ENCODE measurements at regions not wholly inside any gene's neighbourhood (a gene's known extent, or its start where the extent isn't known, plus 50 kb on each side); places are given as distances from the start of the nearest gene placed in this dataset.
"Not testable (repeated sequence)": the region's sequence is repeated elsewhere in the genome, so short reads cannot be mapped to it uniquely, and the experiment has no call there.

DNA sequence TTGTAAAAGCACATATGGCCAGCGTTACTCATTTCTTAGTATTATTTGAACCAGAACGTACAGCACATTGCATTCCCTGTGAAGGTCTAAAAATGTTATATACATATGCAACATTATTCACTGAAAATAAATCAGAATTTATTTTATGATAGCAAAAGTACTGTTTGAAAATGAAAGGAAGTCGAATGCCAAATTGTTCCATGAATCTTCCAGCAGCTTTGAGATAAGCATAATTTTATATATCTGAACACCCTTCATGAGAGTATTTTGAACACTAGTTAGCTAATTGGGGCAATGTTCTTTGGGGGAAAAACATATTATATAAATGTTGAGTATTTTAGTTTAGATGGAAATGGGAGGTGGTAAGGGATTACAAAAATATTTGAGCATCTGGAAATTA is 300.7 kb upstream of the SYT1 start:
- DNase-seq, result no peak
- intact Hi-C loops (cut with DNase I; ENCODE audit: low total_unique reads), result no loop called here
- no peaks in the 10 kb centered on the region for H3K9me3 ChIP-seq
- H3K36me3 ChIP-seq, result no peaks in the 10 kb centered on the region
- no peaks in the 10 kb centered on the region for H3K27me3 ChIP-seq (replicated peaks in 1 of 7)
- H3K4me3 ChIP-seq, result no peak overlapping the region
- 73 to 85% (median 80%) methylated on average over 3 of the region's 3 CpGs for WGBS, 5 donors
- H3K4me1 ChIP-seq, result no peaks in the 10 kb centered on the region
- no peak overlapping the region for H3K27ac ChIP-seq
- TF ChIP-seq POLR2A (IDR thresholded peaks at IDR 0.05) (no peak), POLR2AphosphoS5 (IDR thresholded peaks at IDR 0.05) (no peak)
- TF ChIP-seq, protein P1, sequence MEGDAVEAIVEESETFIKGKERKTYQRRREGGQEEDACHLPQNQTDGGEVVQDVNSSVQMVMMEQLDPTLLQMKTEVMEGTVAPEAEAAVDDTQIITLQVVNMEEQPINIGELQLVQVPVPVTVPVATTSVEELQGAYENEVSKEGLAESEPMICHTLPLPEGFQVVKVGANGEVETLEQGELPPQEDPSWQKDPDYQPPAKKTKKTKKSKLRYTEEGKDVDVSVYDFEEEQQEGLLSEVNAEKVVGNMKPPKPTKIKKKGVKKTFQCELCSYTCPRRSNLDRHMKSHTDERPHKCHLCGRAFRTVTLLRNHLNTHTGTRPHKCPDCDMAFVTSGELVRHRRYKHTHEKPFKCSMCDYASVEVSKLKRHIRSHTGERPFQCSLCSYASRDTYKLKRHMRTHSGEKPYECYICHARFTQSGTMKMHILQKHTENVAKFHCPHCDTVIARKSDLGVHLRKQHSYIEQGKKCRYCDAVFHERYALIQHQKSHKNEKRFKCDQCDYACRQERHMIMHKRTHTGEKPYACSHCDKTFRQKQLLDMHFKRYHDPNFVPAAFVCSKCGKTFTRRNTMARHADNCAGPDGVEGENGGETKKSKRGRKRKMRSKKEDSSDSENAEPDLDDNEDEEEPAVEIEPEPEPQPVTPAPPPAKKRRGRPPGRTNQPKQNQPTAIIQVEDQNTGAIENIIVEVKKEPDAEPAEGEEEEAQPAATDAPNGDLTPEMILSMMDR (IDR thresholded peaks at IDR 0.05 in 8 of 11, conservative IDR thresholded peaks at IDR 0.05 in 3 of 11), result no peak

- 71 to 85% (median 83%) methylated on average over 3 of the region's 3 CpGs for WGBS, 5 donors
- TF ChIP-seq POLR2AphosphoS5 (IDR thresholded peaks at IDR 0.05), result no peak
- TF ChIP-seq, protein P1 (IDR thresholded peaks at IDR 0.05 in 8 of 11, conservative IDR thresholded peaks at IDR 0.05 in 3 of 11), result no peak
These were observed 298.1 kb upstream of the SYT1 start for GRCh38 chr12:78566456-78566855.

DNA sequence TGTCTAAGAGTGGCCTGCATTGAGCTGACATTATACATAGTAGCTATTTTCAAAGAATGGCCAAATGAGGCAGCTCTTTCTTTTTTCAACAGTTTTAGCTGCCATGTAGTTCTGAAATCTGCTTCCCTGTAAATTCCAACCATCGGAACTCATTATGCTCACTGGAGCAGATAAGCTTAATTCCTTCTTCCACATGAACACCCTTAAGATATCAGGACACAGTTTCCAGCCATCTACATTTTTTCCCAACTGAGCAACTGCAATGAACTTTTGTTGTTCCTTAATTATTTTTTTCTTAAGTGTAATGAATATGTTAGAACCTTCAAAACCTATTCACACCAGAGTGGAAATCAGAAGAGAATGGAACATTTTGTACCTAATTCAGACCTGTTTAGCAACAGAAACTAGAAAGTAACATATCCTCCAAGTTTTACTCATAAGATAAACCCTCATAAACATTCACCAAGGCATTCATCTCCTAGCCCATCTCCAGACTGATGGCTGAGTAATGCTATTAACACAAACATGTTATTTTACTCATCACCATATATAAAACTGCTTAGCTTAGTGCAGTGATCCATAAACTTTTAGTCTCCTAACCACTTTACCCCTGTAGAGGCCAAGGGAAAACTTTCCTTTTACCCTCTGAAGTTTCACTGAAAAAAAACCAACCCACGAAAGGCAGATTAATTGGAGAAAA is 296.1 kb upstream of the SYT1 start:
- WGBS, 5 donors, result 81 to 91% (median 85%) methylated on average over 2 of the region's 2 CpGs
- no peaks in the 10 kb centered on the region for H3K9me3 ChIP-seq
- H3K4me1 ChIP-seq, result no peaks in the 10 kb centered on the region
- H3K4me3 ChIP-seq, result no peak overlapping the region
- DNase-seq, result no peak
- no peaks in the 10 kb centered on the region for H3K27me3 ChIP-seq (replicated peaks in 1 of 7)
- no peak for TF ChIP-seq POLR2A (IDR thresholded peaks at IDR 0.05)
- TF ChIP-seq, protein P1 (IDR thresholded peaks at IDR 0.05 in 8 of 11, conservative IDR thresholded peaks at IDR 0.05 in 3 of 11), result no peak
- TF ChIP-seq POLR2AphosphoS5 (IDR thresholded peaks at IDR 0.05), result no peak
- H3K27ac ChIP-seq, result no peak overlapping the region
- intact Hi-C loops (cut with DNase I; ENCODE audit: low total_unique reads), result no loop called here
- no peaks in the 10 kb centered on the region for H3K36me3 ChIP-seq

More at GRCh38 chr12:78566456-78566855, 298.1 kb upstream of the SYT1 start:
- no peak for DNase-seq
- Histone ChIP-seq H3K36me3 (no peaks in the 10 kb centered on the region), H3K4me3 (no peak overlapping the region), H3K4me1 (no peaks in the 10 kb centered on the region), H3K9me3 (no peaks in the 10 kb centered on the region), H3K27ac (no peak overlapping the region), H3K27me3 (replicated peaks in 1 of 7) (no peaks in the 10 kb centered on the region)
- intact Hi-C loops (cut with DNase I; ENCODE audit: low total_unique reads), result no loop called here

- Histone ChIP-seq H3K27me3 (replicated peaks in 1 of 7) (no peaks in the 10 kb centered on the region), H3K4me3 (no peak overlapping the region), H3K4me1 (no peaks in the 10 kb centered on the region), H3K9me3 (peaks cover 0 to 14% (median 0%) of the 10 kb centered on the region in 8 donors), H3K36me3 (no peaks in the 10 kb centered on the region), H3K27ac (no peak overlapping the region)
- WGBS, 5 donors, result 79 to 92% (median 81%) methylated on average over 5 of the region's 5 CpGs
- intact Hi-C loops (cut with DNase I; ENCODE audit: low total_unique reads), result no loop called here
- DNase-seq, result no peak
- TF ChIP-seq, protein P1 (IDR thresholded peaks at IDR 0.05 in 8 of 11, conservative IDR thresholded peaks at IDR 0.05 in 3 of 11), result no peak
- TF ChIP-seq POLR2A (IDR thresholded peaks at IDR 0.05) (no peak), POLR2AphosphoS5 (IDR thresholded peaks at IDR 0.05) (no peak)
These were observed 292.6 kb upstream of the SYT1 start for GRCh38 chr12:78571953-78572352.

GRCh38 chr12:78575208-78575607 is 289.4 kb upstream of the SYT1 start:
- H3K4me1 ChIP-seq; DNase-seq; H3K4me3 ChIP-seq; intact Hi-C loops (cut with DNase I; ENCODE audit: low total_unique reads); H3K27me3 ChIP-seq (replicated peaks in 1 of 7); H3K27ac ChIP-seq; H3K36me3 ChIP-seq: not testable (repeated sequence)
- 86 to 96% (median 92%) methylated on average over 6 of the region's 6 CpGs for WGBS, 5 donors
- peaks cover 0 to 14% (median 0%) of the 10 kb centered on the region in 8 donors for H3K9me3 ChIP-seq

All from spleen (tissue), 11 donors.